Mucosa of descending colon (tissue), 3 donors: ENCODE measurements at regions not wholly inside any gene's neighbourhood (a gene's known extent, or its start where the extent isn't known, plus 50 kb on each side); places are given as distances from the start of the nearest gene placed in this dataset.
"Not testable (repeated sequence)": the region's sequence is repeated elsewhere in the genome, so short reads cannot be mapped to it uniquely, and the experiment has no call there.

ENCODE experiments used
- ATAC-seq: fragments of 200-7000 bp; cut with Tn5 transposase; one replicate; pipeline ENCODE4 v1.9.1; 2020; ENCODE audit warnings: mild to moderate bottlenecking, moderate library complexity
- DNase-seq, 3 donors: peaks; one replicate each; pipeline ENCODE4 v3.0.0-alpha.2; 2020
- H3K36me3 ChIP-seq: fragments of 200-600 bp; one replicate; pipeline ENCODE4 v1.8.0; 2021; ENCODE audit warnings: low read depth, mild to moderate bottlenecking
- H3K4me1 ChIP-seq: fragments of 200-600 bp; one replicate; pipeline ENCODE4 v1.8.0; 2021; ENCODE audit warnings: low read depth, mild to moderate bottlenecking
- H3K4me3 ChIP-seq: fragments of 200-600 bp; one replicate; pipeline ENCODE4 v1.8.0; 2021; ENCODE audit warnings: mild to moderate bottlenecking
- H3K9me3 ChIP-seq: fragments of 200-600 bp; one replicate; pipeline ENCODE4 v1.8.0; 2021; ENCODE audit warnings: mild to moderate bottlenecking
- CTCF ChIP-seq: fragments of 200-600 bp; IDR thresholded peaks from one replicate; pipeline ENCODE4 v1.8.0; 2022; ENCODE audit warnings: antibody characterized with exemption, mild to moderate bottlenecking
- intact Hi-C, 2 donors: fragments of 100-400 bp; cut with DNase I in 1 of 2; cut with micrococcal nuclease in 1 of 2; formaldehyde crosslinking; loops; one replicate each; pipeline versions ENCODE4 v1.11.0 to v1.11.1; 2022; cut with DNase I, micrococcal nuclease
- donor health status: DM: no; HTN: no; CAD: no; lungs with moderate emphysema.
- donor health status: DM: no; HTN: no; CAD: no.
- donor health status: DM: no; HTN: yes; CAD: no.

- ATAC-seq, result no peak
- no peaks in the 10 kb centered on the region for H3K36me3 ChIP-seq
- H3K4me3 ChIP-seq, result no peak overlapping the region
- intact Hi-C loops, result no loop called here
- no peaks in the 10 kb centered on the region for H3K9me3 ChIP-seq
- no peak for DNase-seq
- no peaks in the 10 kb centered on the region for H3K4me1 ChIP-seq
- TF ChIP-seq CTCF, result no peak
Measured at GRCh38 chrX:144612076-144612475, 635.2 kb upstream of the SPANXN1 start.

GRCh38 chrX:144616317-144616716 is 631.0 kb upstream of the SPANXN1 start:
- intact Hi-C loops, result no loop called here
- Histone ChIP-seq H3K4me3 (no peak overlapping the region), H3K36me3 (no peaks in the 10 kb centered on the region), H3K4me1 (no peaks in the 10 kb centered on the region), H3K9me3 (no peaks in the 10 kb centered on the region)
- no peak for TF ChIP-seq CTCF
- ATAC-seq (no peak), DNase-seq (no peak)

DNA sequence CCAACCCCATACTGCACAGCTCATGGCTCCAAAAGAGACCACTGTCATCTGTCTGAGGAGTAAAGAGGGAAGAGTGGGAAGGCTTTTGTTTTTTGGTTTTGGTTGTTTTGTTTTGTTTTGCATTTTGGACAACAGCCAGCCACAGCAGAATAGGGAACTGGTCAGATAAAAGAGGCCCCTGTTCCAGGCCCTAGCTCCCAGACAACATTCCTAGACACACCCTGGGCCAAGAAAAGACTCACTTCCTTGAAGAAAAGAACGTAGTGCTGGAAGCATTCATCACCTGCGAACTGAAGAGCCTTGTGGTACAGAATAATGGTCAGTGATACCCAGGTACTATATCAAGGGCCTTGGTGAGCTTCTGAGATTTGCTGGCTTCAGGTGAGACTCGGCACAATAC is 619.4 kb upstream of the SPANXN1 start:
- DNase-seq (no peak), ATAC-seq (no peak)
- peaks cover 12% of the 10 kb centered on the region for H3K9me3 ChIP-seq
- H3K36me3 ChIP-seq, result no peaks in the 10 kb centered on the region
- no peak for TF ChIP-seq CTCF
- no peak overlapping the region for H3K4me3 ChIP-seq
- intact Hi-C loops, result no loop called here
- no peaks in the 10 kb centered on the region for H3K4me1 ChIP-seq

DNA sequence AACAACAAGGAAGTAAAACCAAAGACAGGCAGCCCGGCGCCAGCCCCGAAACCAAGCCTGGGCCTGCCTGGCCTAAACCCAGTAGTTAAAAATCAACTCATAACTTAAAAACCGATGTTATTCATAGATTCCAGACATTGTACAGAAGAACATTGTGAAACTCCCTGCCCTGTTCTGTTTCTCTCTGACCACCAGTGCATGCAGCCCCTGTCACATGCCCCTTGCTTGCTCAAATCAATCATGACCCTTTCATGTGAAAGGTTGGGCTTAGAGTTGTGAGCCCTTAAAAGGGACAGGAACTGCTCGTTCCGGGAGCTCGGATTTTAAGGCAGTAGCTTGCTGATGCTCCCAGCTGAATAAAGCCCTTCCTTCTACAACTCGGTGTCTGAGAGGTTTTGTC is 612.9 kb upstream of the SPANXN1 start:
- intact Hi-C loops, result not testable (repeated sequence)

DNA sequence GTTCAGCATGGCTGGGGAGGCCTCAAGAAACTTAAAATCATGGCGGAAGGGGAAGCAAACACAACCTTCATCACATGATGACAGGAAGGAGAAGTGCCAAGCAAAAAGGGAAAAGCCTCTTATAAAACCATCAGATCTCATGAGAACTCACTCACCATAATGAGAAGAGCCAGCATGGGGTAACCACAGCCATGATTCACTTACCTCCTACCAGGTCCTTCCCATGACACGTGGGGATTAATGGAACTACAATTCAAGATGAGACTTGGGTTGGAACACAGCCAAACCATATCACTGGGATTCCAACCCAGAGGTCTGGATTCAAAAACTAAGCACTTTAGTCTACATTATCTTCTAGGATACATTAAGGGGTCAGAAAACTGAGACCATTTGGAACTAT is 609.6 kb upstream of the SPANXN1 start:
- ATAC-seq (no peak), DNase-seq (no peak)
- H3K9me3 ChIP-seq, result peaks cover 2% of the 10 kb centered on the region
- no peak overlapping the region for H3K4me3 ChIP-seq
- H3K4me1 ChIP-seq, result no peaks in the 10 kb centered on the region
- TF ChIP-seq CTCF, result no peak
- no peaks in the 10 kb centered on the region for H3K36me3 ChIP-seq
- intact Hi-C loops, result no loop called here

More for the DNA sequence above, 612.9 kb upstream of the SPANXN1 start:
- not testable (repeated sequence) for ATAC-seq, H3K36me3 ChIP-seq, DNase-seq, H3K4me1 ChIP-seq, H3K4me3 ChIP-seq, H3K9me3 ChIP-seq

GRCh38 chrX:144648788-144649187 is 598.5 kb upstream of the SPANXN1 start:
- DNase-seq (no peak), ATAC-seq (no peak)
- H3K4me3 ChIP-seq, result no peak overlapping the region
- no peaks in the 10 kb centered on the region for H3K36me3 ChIP-seq
- TF ChIP-seq CTCF, result no peak
- intact Hi-C loops, result no loop called here
- no peaks in the 10 kb centered on the region for H3K4me1 ChIP-seq
- no peaks in the 10 kb centered on the region for H3K9me3 ChIP-seq
